Activated gamma-delta T cell treated with anti-CD3 and anti-CD28 coated beads, Interleukin-2, amount 50 U/mL, for 16 hours (primary cell): ENCODE measurements at regions not wholly inside any gene's neighbourhood (a gene's known extent, or its start where the extent isn't known, plus 50 kb on each side); places are given as distances from the start of the nearest gene placed in this dataset.

Experiments used
- DNase-seq: peaks from one replicate; pipeline ENCODE4 v3.0.0-alpha.2; 2020; ENCODE audit warnings: low read depth

- DNase-seq, result no peak
Measured at GRCh38 chr13:24050292-24050711, 110.2 kb upstream of the SPATA13 start.

- no peak for DNase-seq
Measured at GRCh38 chr13:24050796-24051715, 109.5 kb upstream of the SPATA13 start.

GRCh38 chr13:24052547-24053518 lies 107.7 kb upstream of the SPATA13 start:
- no peak for DNase-seq

- peak; percentile 37 for DNase-seq
Measured at GRCh38 chr13:24053519-24054251, 106.8 kb upstream of the SPATA13 start.

GRCh38 chr13:24056616-24057137 lies 103.8 kb upstream of the SPATA13 start:
- no peak for DNase-seq

- DNase-seq, result no peak
Measured at GRCh38 chr13:24060993-24061392, 99.5 kb upstream of the SPATA13 start.

- no peak for DNase-seq
Measured at GRCh38 chr13:24063281-24063877, 97.1 kb upstream of the SPATA13 start.

- DNase-seq, result no peak
Measured at GRCh38 chr13:24064371-24064770, 96.1 kb upstream of the SPATA13 start.

GRCh38 chr13:24065176-24065575 lies 95.3 kb upstream of the SPATA13 start:
- no peak for DNase-seq

- DNase-seq, result no peak
Measured at GRCh38 chr13:24066405-24067295, 93.9 kb upstream of the SPATA13 start.

GRCh38 chr13:24068472-24068871 lies 92.0 kb upstream of the SPATA13 start:
- no peak for DNase-seq

GRCh38 chr13:24071016-24071415 lies 89.5 kb upstream of the SPATA13 start:
- DNase-seq, result no peak

GRCh38 chr13:24071423-24072075 lies 89.0 kb upstream of the SPATA13 start:
- no peak for DNase-seq

GRCh38 chr13:24073657-24074056 lies 86.9 kb upstream of the SPATA13 start:
- DNase-seq, result no peak

- no peak for DNase-seq
Measured at GRCh38 chr13:24074678-24075077, 85.8 kb upstream of the SPATA13 start.

GRCh38 chr13:24075137-24075975 lies 85.2 kb upstream of the SPATA13 start:
- no peak for DNase-seq

- no peak for DNase-seq
Measured at GRCh38 chr13:24076109-24076508, 84.4 kb upstream of the SPATA13 start.

- no peak for DNase-seq
Measured at GRCh38 chr13:24076636-24077035, 83.9 kb upstream of the SPATA13 start.

- no peak for DNase-seq
Measured at GRCh38 chr13:24080134-24080533, 80.4 kb upstream of the SPATA13 start.
